ENCODE measurements at regions not wholly inside any gene's neighbourhood (a gene's known extent, or its start where the extent isn't known, plus 50 kb on each side); places are given as distances from the start of the nearest gene placed in this dataset.

- no peak for TF ChIP-seq POLR2A (IDR thresholded peaks at IDR 0.05)
- TF ChIP-seq CTCF (IDR thresholded peaks at IDR 0.05) = no peak
Measured at GRCh38 chr1:100609849-100610248, 71.9 kb downstream of the GPR88 start.

Data from testis (tissue), 2 donors.